Neutrophil (primary cell): ENCODE measurements at regions not wholly inside any gene's neighbourhood (a gene's known extent, or its start where the extent isn't known, plus 50 kb on each side); places are given as distances from the start of the nearest gene placed in this dataset.
"Not testable (repeated sequence)": the region's sequence is repeated elsewhere in the genome, so short reads cannot be mapped to it uniquely, and the experiment has no call there.

Experiments
- H3K27ac ChIP-seq: fragments of 200-600 bp; sonication (generic); 2 replicates; pipeline ENCODE4 v1.5.1; 2016; ENCODE audit warnings: mild to moderate bottlenecking, moderate library complexity
- H3K27me3 ChIP-seq: fragments of 200-600 bp; sonication (generic); 2 replicates; pipeline ENCODE4 v1.6.0; 2016; ENCODE audit warnings: mild to moderate bottlenecking
- H3K36me3 ChIP-seq: fragments of 200-600 bp; sonication (generic); 2 replicates; pipeline ENCODE4 v1.5.1; 2017
- H3K4me1 ChIP-seq, 2 experiments: fragments of 200-600 bp in 1 of 2; sonication (generic) in 1 of 2; 1 replicate in 1 of 2; 2 replicates in 1 of 2; pipeline versions ENCODE4 v1.5.1 to v1.6.1; 2013 to 2016; ENCODE audit warnings: low read depth in 1 of 2, low read length in 1 of 2, mild to moderate bottlenecking in 1 of 2, moderate library complexity in 1 of 2; ENCODE audit not compliant: control insufficient read depth in 1 of 2, insufficient read depth in 1 of 2
- H3K4me3 ChIP-seq, 2 experiments: fragments of 200-600 bp in 1 of 2; sonication (generic) in 1 of 2; 1 replicate in 1 of 2; 2 replicates in 1 of 2; pipeline ENCODE4 v1.5.1; 2013 to 2016; ENCODE audit warnings: low read depth in 1 of 2, low read length in 1 of 2, mild to moderate bottlenecking in 1 of 2, moderate library complexity in 1 of 2
- H3K9me3 ChIP-seq: fragments of 200-600 bp; sonication (generic); 2 replicates; pipeline ENCODE4 v1.5.1; 2016
- CTCF ChIP-seq: fragments of 200-600 bp; sonication (generic); IDR thresholded peaks from 2 replicates; pipeline ENCODE4 v1.5.1; 2016; ENCODE audit warnings: antibody characterized with exemption

DNA sequence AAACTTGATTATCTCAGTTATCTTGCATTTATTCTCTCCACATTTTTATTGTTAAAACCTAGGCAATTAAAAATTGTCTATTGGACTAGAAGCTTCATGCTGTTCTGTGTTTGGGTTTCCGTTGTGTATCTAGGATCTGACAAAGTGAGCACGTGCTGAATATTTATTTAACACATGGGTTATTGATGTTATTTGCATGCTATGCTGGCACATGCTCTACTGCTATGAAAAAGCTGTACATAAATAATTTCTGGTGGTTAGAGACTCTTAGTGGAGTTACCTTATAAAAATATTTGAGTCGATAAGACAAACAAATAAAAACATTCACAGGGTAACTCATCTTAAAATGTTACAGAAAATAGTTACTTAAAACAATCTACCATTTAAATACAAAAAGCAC, 1769.7 kb downstream of the MRPL39 start:
- no peak for TF ChIP-seq CTCF
- no peaks in the 10 kb centered on the region for H3K4me1 ChIP-seq
- H3K9me3 ChIP-seq = peaks cover 3% of the 10 kb centered on the region
- no peaks in the 10 kb centered on the region for H3K27me3 ChIP-seq
- no peaks in the 10 kb centered on the region for H3K36me3 ChIP-seq
- no peak overlapping the region for H3K4me3 ChIP-seq
- no peak overlapping the region for H3K27ac ChIP-seq

- Histone ChIP-seq H3K4me1 (no peaks in the 10 kb centered on the region), H3K9me3 (no peaks in the 10 kb centered on the region), H3K36me3 (no peaks in the 10 kb centered on the region), H3K4me3 (no peak overlapping the region), H3K27ac (no peak overlapping the region), H3K27me3 (no peaks in the 10 kb centered on the region)
- TF ChIP-seq CTCF = no peak
These were observed 1784.5 kb downstream of the MRPL39 start for GRCh38 chr21:23822760-23823159.

GRCh38 chr21:23817337-23817736, 1789.9 kb downstream of the MRPL39 start:
- Histone ChIP-seq H3K4me3 (no peak overlapping the region), H3K27ac (no peak overlapping the region), H3K36me3 (no peaks in the 10 kb centered on the region), H3K9me3 (no peaks in the 10 kb centered on the region), H3K27me3 (no peaks in the 10 kb centered on the region), H3K4me1 (no peaks in the 10 kb centered on the region)
- TF ChIP-seq CTCF = no peak

DNA sequence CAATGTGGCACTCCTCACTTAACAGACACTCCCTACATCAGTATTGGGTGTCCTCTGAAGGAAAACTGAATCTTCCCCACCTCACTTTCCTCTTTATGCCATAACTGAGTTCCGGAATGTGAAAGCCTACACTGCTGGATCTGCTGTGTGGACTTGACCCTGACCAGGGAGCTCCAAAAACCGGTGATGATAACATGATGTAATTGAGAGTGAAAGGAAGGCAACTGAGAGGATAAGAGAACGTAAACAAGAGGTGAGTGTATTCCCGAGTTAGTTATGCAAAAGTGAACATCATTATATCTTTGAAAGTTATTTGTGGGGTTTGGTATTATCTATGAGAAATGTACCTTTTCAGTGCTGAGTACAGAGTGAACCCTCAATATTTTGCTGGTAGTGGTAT, 1794.8 kb downstream of the MRPL39 start:
- H3K27me3 ChIP-seq = no peaks in the 10 kb centered on the region
- no peaks in the 10 kb centered on the region for H3K4me1 ChIP-seq
- H3K27ac ChIP-seq = no peak overlapping the region
- no peaks in the 10 kb centered on the region for H3K9me3 ChIP-seq
- TF ChIP-seq CTCF = no peak
- H3K4me3 ChIP-seq = no peak overlapping the region
- no peaks in the 10 kb centered on the region for H3K36me3 ChIP-seq

- Histone ChIP-seq H3K9me3 (no peaks in the 10 kb centered on the region), H3K27ac (no peak overlapping the region), H3K4me1 (no peaks in the 10 kb centered on the region), H3K4me3 (no peak overlapping the region), H3K27me3 (no peaks in the 10 kb centered on the region), H3K36me3 (no peaks in the 10 kb centered on the region)
- no peak for TF ChIP-seq CTCF
These were observed 1795.5 kb downstream of the MRPL39 start for GRCh38 chr21:23811805-23812204.

DNA sequence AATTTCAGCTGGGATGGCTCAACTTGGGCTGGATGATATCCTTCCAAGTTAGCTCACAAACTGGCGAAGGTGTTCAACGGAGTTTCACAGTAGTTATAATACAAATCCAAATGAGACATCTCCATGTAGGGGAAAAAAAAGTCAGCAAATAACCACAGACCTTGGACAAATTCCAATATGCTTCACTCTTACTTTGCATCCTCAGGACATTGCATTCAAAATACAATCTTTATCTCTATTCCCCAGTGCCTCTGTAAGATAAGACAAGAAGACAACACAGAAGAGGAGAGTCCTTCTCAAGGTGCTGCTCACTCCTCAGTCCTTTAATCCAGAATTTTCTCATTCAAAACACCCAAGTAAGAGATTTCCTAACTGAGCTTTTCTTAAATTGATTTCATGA, 1797.7 kb downstream of the MRPL39 start:
- Histone ChIP-seq H3K36me3 (no peaks in the 10 kb centered on the region), H3K9me3 (no peaks in the 10 kb centered on the region), H3K27ac (no peak overlapping the region), H3K4me3 (no peak overlapping the region), H3K4me1 (no peaks in the 10 kb centered on the region), H3K27me3 (no peaks in the 10 kb centered on the region)
- TF ChIP-seq CTCF = no peak

GRCh38 chr21:23806966-23807548, 1800.2 kb downstream of the MRPL39 start:
- H3K27ac ChIP-seq, H3K4me1 ChIP-seq, H3K36me3 ChIP-seq, H3K9me3 ChIP-seq, H3K4me3 ChIP-seq, H3K27me3 ChIP-seq: not testable (repeated sequence)
